HG03108 (cell line): ENCODE measurements at regions not wholly inside any gene's neighbourhood (a gene's known extent, or its start where the extent isn't known, plus 50 kb on each side); places are given as distances from the start of the nearest gene placed in this dataset.

Source experiments
- ATAC-seq: cut with Tn5 transposase; IDR thresholded peaks from one replicate; pipeline ENCODE4 v1.9.1; 2021; ENCODE audit warnings: moderate library complexity; ENCODE audit not compliant: unreplicated experiment

GRCh38 chr5:34582371-34582770 is 73.8 kb upstream of the RAI14 start:
- ATAC-seq = no peak

- ATAC-seq = no peak
Observed at GRCh38 chr5:34583167-34583566, 73.0 kb upstream of the RAI14 start.

DNA sequence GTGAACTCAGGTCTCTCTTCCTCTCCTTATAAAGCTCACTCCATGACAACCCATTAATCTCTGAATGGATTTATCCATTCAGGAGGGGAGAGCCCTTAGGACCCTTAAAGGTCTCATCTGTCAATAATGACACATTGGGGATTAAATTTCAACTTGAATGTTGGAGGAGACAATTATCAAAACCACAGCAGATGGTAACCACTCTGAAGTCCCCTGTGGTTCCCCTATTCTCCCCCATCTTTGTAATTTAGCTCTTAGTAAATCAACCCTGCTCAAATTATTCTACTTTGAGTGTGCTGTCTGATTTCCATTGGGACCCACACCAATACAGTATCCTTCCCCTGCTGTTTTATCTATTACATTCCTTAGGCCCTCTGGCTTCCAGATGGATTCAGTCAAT is 72.0 kb upstream of the RAI14 start:
- ATAC-seq = no peak

DNA sequence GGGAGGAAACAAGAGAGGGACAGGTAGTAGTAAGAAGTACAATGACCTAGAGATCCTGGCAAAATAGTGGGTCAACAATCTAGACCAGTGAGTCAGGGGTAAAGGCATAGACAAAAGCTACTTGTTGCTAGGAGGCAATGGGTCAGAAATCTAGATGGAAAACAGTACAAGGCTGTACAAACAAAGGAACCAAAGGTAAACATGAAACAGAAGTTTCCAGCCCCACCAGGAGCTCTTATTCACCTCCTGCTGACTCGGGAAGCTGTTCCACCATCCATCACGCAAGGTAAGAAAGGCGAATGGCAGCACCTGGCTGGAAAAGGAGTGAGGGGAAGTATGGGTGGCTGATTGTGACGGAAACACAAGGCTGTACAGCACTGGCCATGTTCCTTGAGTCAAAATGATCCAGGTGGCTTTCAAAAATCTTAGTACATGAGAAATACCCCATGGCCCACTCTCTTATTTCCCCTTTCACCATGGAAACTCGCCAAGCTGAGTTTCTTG is 70.5 kb upstream of the RAI14 start:
- no peak for ATAC-seq

DNA sequence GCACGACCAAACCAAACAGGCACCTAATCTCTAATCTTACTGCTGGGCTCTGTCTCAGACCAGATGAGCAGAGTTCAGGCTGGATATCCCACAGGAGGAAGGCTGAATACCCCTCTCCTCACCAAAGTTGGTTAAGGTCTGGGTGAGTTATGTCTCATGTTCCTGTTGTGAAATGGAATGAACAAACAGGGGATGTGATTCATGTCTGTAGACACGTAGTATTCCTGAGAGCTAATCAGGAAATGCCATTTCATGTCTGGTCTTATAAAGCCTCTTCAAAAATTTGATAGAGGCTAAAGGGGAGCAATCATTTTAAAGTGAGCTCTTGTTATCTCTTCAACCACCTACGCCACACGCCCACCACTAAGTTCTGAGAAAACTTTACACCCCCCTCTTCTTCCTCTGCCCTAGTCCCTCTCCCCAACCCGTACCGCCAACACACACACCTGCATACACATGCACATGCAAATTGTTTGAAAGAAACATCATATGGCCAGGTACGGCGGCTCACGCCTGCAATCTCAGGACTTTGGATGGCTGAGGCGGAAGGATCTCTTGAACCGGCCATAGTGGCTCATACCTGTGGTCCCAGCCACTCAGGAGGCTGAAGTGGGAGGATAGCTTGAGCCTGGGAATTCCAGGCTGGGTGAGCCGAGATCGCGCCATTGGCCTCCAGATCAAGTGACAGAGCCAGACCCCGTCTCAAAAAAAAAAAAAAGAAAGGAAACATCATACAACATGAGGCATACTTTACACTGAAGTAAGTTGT is 69.8 kb upstream of the RAI14 start:
- no peak for ATAC-seq

- no peak for ATAC-seq
Observed at GRCh38 chr5:34587355-34588241, 68.5 kb upstream of the RAI14 start.

DNA sequence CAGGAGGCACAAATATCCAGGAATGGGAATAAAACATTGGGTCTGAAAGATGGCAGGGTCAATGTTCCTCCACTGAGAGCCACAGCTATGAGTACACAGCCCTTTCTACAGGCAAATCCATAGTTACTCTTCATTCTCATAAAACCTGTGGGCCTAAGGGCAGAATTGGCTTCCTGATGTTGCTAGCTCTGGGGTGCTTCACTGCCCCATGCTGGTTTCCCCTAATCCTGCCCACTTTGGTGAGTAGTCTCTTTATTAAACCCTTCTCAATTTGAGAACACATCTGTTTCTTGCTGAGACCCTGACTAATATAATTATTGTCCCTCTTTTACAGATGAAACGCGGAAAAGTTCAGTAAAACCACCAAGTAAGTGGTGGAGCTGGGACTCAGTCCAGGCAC is 66.3 kb upstream of the RAI14 start:
- no peak for ATAC-seq

GRCh38 chr5:34591723-34592122 is 64.4 kb upstream of the RAI14 start:
- ATAC-seq = no peak

DNA sequence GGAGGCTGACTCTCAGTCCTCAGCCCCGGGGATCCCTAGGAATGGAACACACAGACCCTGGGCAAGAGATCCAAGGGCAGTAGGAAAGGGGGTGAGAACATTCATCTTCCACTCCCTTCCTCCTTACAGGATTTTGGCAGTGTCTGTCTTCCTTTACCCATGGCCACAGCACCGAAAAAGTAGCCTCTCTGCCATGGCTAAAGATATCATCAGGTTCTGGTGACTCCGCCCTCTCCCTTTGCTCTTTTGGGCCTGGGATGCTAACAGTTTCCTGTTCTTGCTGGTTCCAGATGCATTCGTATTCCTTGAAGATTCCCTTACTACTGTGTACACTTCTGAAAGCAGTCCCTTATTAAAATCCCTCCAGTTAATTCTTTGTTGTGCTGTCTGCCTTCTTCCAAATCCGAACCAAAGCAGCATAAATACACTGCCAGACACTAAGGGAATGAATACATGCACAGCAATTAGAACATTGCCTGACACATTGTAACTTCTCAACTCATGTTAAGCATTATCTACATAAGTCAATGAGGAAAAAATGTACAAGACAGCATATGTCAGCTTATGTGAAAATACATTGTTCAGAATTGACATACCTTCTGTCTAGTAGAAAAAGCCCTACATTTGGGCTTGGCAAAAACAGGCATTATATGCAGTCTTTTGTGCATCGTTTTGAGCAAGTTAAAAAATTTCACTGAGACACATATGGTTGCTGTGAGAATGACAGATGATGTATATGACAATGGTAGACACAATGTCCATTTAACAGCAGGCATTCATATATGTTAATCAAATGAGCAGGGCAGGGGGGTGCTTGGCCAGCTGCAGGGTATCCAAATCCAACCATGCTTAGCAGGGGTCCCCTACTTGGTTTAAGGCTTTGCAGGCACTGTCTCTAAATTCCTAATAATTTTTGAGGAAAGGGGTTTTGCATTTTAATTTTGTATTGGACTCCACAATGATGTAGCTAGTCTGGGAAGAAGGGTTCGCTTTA is 58.8 kb upstream of the RAI14 start:
- no peak for ATAC-seq

DNA sequence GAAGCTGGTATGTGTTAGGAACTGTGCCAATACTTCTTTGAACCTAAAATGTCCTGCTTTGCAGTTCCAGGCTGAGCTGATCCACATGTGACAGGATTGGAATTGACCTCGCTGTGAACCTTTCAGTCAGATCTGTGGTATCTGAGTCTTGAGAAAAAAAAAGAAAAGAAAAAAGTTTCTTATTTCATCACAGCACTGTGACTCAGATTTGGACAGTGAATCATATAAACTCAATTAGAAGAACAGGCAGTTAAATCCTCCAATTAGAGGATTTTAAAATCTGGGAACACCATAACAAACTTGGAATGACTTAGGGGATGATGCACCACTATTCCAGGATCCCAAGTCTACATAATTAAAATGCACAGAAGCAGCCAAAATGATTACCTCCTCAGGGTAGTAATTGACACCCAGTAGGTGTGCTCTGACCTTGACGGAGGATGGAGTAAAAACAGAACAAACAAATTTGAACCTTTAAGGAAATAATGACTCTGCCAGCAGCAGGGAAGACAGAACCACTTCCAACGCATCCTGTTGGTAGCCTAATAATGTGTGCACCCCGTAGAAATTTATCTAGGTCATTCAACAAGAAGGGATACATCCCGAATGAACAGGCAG is 57.8 kb upstream of the RAI14 start:
- no peak for ATAC-seq

DNA sequence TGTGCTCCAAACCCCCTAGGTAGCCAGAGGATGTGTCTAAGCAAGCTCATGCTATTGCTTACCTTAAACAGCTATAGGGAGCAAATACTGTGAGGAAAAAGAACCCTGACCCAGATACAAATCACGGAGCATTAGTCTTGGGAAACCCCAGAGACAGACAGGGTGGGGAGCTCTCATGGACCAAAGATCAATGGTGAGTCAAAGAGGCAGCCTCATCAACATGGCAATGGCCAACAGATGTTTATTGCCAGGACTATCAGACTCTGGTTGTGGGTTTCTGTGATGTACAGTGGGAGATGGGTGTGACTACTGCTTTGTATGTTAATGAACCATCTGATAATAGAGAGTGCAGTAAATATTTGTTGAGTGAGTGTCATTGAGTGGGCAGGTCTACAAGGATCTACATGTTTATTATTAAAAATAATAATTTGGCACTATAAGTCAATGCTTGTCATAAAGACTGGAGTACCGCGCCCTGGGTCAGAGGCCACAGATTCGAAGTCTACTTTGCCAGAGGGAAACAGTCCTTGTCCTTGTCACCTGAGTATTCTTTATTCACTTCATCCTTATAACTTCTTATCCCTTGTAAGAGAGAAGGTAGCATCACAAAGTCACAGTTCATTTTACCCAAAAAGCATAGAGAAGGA is 56.5 kb upstream of the RAI14 start:
- ATAC-seq = no peak

DNA sequence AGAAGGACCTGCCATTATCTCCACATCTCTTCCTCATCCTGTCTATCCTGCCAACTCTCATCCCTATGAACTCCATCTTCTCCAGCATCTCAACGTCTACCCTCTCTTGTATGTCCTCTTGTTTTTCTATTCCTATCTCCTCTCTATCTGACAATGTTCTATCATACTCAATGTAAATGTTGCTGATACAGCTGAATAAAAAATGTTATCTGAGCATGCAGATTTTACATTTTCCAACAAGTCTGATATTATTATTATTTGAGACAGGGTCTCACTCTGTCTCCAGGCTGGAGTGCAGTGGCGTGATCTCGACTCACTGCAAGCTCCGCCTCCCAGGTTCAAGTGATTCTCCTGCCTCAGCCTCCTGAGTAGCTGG is 56.0 kb upstream of the RAI14 start:
- no peak for ATAC-seq

- ATAC-seq = no peak
Observed at GRCh38 chr5:34603378-34603777, 52.8 kb upstream of the RAI14 start.

DNA sequence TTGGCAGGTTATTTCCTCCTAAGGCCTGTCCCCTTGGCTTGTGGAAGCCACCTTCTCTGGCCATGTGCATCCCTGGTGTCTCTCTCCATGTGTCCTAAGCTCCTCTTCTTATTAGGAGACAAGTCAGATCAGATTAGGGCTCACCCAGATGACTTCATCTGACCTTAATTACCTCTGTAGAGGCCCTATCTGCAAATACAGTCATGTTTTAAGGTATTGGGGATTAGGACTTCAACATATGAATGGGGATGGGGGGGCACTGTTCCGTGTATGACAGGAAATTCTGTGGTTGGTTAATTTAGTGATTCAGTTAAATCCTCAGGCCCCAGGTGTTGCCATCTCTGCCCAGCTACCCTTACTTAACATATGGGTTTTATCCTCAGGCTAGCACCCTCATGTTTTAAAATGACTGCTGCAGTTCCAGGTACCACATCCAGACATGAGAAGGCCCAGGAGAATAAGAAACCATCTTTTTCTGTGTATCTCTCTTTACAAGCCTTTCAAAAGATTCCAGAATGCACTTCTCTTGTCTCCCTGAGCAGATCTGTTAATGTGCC is 51.9 kb upstream of the RAI14 start:
- ATAC-seq = no peak

DNA sequence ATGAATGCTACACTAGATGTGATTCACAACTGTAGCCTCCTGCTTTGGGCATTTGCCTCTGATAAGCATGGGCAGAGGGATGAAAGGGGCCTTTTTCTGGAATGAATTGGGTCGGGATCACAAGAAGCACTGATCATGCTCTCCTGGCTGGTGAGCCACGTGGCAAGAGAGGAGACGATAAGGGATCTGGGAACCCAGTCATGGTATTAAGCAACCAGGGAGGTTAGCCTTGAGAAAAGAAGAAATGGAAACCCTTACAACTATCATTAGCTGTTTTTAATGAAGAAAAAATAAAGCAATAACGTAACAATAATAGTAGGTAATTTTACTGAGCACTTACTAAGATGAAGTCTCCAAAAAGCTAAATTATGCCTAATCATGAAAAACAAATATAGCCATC is 50.0 kb upstream of the RAI14 start:
- no peak for ATAC-seq
